ENCODE measurements at regions not wholly inside any gene's neighbourhood (a gene's known extent, or its start where the extent isn't known, plus 50 kb on each side); places are given as distances from the start of the nearest gene placed in this dataset.
A peak's percentile ranks its signal among the peaks of the same experiment; 100 is the strongest.

DNA sequence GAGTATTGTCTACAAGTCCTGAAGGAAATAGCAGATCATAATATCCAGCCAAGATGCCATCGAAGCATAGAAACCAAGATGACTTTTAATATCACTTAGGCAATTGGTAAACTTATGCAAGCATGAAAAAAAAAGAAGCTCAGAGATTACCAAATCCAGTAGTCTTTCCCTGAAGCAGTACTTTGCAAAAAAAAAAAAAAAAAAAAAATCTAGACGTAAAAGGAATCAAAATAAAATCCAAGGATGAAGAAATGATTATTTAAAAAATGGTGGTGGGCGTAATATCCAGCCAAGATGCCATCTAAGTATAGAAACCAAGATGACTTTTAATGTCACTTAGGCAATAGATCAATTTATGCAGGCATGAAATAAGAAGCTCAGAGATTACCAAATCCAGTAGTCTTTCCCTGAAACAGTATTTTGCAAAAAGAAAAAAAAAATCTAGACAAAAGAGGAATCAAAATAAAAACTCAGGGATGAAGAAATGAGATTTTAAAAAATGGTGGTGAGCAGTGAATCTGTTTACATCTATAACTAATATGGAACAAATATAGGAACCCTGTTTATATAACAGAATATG, 108.8 kb downstream of the GYPC start:
- ATAC-seq (replicated peaks in 6 of 8) = no peak
- in situ Hi-C loops (cut with MboI; ENCODE audit: low pct_unique_long_range_greater_than_20kb in 2 of 9, low sequenced_read_pairs in 9 of 9, unreplicated experiment in 9 of 9) = loop anchor here in 2 of 9 experiments (25.0 kb wide), 3 partner anchors 127 to 252 kb away; no protein-coding TSS in a partner anchor
- no peak overlapping the region for H3K27ac ChIP-seq
- peaks cover 9 to 34% of the 10 kb centered on the region in 2 donors for H3K4me1 ChIP-seq (replicated peaks in 1 of 2)
- WGBS, 10 experiments = 10 to 100% (median 81%) methylated on average over 2 to 3 of the region's 3 CpGs
- H3K4me3 ChIP-seq = no peak overlapping the region

DNA sequence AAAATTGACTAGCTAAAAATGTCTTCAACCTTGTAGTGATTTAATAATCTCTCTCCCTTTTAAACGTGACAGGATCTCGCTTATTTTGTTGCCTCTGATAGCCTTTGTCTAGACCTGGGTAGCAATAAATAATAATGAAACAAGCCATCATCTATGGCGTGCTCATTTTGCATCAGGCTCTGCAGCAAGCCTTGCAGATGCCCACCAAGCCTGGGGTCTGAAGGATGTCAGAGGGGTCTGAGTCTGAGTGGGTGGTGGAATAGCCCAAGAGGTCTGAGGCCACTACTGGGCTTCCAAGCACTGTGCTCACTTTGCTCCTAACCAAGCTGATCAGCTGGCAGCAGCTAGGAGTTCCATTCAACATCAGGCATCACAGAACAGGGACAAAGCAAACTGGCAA, 109.4 kb downstream of the GYPC start:
- Histone ChIP-seq H3K4me1 (replicated peaks in 1 of 2) (peaks cover 9 to 29% of the 10 kb centered on the region in 2 donors), H3K4me3 (no peak overlapping the region), H3K27ac (no peak overlapping the region)
- 0 to 70% (median 35%) methylated on average over 1 to 3 of the region's 3 CpGs; no CpG with 5 or more reads in 2 of the 10 experiments for WGBS, 10 experiments
- peak in 4 of 8 experiments; percentile 13 to 58 (median 34) for ATAC-seq (replicated peaks in 6 of 8)
- in situ Hi-C loops (cut with MboI; ENCODE audit: low pct_unique_long_range_greater_than_20kb in 2 of 9, low sequenced_read_pairs in 9 of 9, unreplicated experiment in 9 of 9) = loop anchor here in 2 of 9 experiments (25.0 kb wide), 3 partner anchors 128 to 253 kb away; no protein-coding TSS in a partner anchor

DNA sequence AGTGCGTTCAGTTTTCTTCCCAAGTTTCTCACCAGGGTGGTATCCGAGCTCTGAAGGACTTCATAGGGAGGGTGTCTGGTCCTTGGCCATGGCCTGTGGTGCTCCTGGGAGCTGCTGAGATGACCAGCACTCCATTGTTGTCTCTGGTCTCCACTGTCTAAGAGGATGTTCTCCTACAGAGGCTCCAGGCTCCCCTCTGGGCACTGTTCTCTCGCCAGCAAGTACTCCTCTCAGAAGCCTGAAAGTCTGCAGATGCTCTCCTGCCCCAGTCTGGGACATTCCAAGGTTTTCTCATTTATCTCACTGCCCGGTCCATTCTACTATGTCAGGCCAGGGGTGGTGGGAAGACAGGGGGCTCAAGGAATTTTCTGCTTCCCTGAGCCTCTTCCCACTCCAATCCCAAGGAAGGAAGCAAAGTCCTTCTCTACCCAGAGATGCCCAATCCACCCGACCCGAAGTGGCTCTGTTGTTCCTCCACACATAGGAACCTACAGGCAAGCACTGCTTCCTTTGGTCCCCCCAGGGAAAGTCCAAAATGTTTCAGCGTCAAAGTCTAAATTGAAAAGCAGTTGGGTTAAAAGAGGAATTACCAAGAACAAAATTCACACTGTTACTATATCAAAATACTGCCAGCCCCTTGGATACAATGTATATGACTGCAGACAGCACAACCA, 110.5 kb downstream of the GYPC start:
- Histone ChIP-seq H3K4me1 (replicated peaks in 1 of 2) (peaks cover under 1 to 19% of the 10 kb centered on the region in 2 donors), H3K27ac (no peak overlapping the region), H3K4me3 (no peak overlapping the region)
- ATAC-seq (replicated peaks in 6 of 8) = no peak
- WGBS, 10 experiments = 0 to 100% (median 83%) methylated on average over 1 to 5 of the region's 7 CpGs; no CpG with 5 or more reads in 1 of the 10 experiments
- in situ Hi-C loops (cut with MboI; ENCODE audit: low pct_unique_long_range_greater_than_20kb in 2 of 9, low sequenced_read_pairs in 9 of 9, unreplicated experiment in 9 of 9) = loop anchor here in 2 of 9 experiments (25.0 kb wide), 3 partner anchors 129 to 254 kb away; no protein-coding TSS in a partner anchor

DNA sequence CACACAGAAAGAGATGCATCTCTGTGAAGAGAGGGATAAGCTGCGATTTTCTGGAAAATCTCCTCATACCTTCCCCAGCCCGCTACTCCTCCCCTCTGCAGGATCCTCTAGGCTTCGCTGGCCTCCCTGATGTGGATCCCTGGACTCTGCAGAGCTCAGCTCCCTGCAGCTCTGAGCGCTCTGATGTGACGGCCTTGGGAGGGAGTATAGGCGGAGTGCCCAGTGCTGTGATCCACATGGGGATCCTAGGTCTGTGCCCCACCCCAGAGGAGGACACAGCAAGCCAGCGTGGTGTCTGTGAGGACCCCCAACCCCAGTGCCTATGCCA, 111.0 kb downstream of the GYPC start:
- in situ Hi-C loops (cut with MboI; ENCODE audit: low pct_unique_long_range_greater_than_20kb in 2 of 9, low sequenced_read_pairs in 9 of 9, unreplicated experiment in 9 of 9) = loop anchor here in 2 of 9 experiments (25.0 kb wide), 3 partner anchors 130 to 255 kb away; no protein-coding TSS in a partner anchor
- ATAC-seq (replicated peaks in 6 of 8) = no peak
- 0 to 100% (median 93%) methylated on average over 1 of the region's 7 CpGs; no CpG with 5 or more reads in 6 of the 10 experiments for WGBS, 10 experiments
- no peak overlapping the region for H3K4me3 ChIP-seq
- no peak overlapping the region for H3K27ac ChIP-seq
- H3K4me1 ChIP-seq (replicated peaks in 1 of 2) = peaks cover 0 to 14% of the 10 kb centered on the region in 2 donors

DNA sequence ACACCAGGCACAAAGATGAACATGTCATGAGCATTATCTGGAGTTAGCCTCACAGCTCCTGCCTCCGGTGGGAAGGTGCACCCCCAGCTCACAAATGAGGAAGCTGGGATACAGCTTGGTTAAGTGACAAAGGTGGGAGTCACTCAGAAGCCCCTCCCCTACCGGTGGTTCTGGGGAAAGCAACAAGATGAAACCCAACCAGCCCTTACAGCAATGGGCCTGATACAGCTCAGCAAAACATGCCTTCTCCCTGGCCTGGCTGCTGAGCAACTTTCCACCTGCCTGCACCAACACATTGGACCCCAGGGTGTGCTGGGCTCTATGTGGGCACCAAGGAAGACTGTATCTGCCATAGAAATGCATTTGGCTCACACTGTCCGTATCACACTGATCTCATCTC, 113.2 kb downstream of the GYPC start:
- peak in 1 of 8 experiments; percentile 36 for ATAC-seq (replicated peaks in 6 of 8)
- H3K27ac ChIP-seq = no peak overlapping the region
- in situ Hi-C loops (cut with MboI; ENCODE audit: low pct_unique_long_range_greater_than_20kb in 2 of 9, low sequenced_read_pairs in 9 of 9, unreplicated experiment in 9 of 9) = loop anchor here in 2 of 9 experiments (25.0 kb wide), 3 partner anchors 132 to 257 kb away; no protein-coding TSS in a partner anchor
- 0 to 100% (median 75%) methylated on average over 1 to 2 of the region's 3 CpGs; no CpG with 5 or more reads in 2 of the 10 experiments for WGBS, 10 experiments
- no peak overlapping the region for H3K4me3 ChIP-seq
- peaks cover 0 to 13% of the 10 kb centered on the region in 2 donors for H3K4me1 ChIP-seq (replicated peaks in 1 of 2)

DNA sequence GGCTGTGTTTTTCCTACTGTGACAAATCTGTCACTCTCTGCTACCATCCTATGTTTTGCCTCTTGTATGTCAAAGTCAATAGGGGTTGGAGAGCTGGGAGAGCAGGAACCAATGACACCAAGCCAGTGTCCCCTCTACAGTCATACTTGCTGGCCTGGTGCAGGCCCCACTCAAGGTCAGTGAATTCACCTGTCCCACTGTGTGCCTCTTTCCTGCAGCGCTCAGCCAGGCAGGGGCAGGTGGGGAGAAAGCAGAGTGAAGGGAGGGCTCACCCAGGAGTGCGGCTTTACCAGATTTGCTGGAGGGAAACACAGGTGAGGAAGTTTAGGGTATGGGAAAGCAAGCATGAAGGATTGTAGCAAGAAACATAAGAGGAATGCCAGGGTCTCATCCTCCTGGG, 114.5 kb downstream of the GYPC start:
- no peak for ATAC-seq (replicated peaks in 6 of 8)
- no peak overlapping the region for H3K27ac ChIP-seq
- no peak overlapping the region for H3K4me3 ChIP-seq
- in situ Hi-C loops (cut with MboI; ENCODE audit: low pct_unique_long_range_greater_than_20kb in 2 of 9, low sequenced_read_pairs in 9 of 9, unreplicated experiment in 9 of 9) = loop anchor here in 2 of 9 experiments (25.0 kb wide), 3 partner anchors 133 to 258 kb away; no protein-coding TSS in a partner anchor
- WGBS, 10 experiments = 100% methylated on average over 1 of the region's 2 CpGs; no CpG with 5 or more reads in 8 of the 10 experiments
- H3K4me1 ChIP-seq (replicated peaks in 1 of 2) = peaks cover 0 to 3% of the 10 kb centered on the region in 2 donors

DNA sequence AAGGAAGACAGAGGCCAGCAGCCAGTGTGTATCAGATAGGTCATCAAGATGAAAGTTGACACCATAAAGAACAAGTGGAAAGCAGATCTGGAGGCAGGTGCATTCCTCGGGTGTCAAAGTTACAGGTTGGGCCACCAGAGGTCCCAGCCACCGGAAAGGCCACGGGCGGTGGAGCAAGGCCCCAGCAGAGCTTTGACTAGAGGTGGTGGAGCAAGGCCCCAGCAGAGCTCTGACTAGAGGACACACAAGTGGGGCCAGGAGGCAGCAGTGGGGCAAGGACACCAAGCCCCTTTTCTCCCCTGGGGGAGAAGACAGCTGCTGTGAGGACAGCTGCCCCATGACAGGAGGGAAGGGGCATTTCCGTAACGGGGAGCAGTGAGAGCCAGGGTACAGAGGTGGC, 115.1 kb downstream of the GYPC start:
- ATAC-seq (replicated peaks in 6 of 8) = no peak
- 60 to 91% (median 80%) methylated on average over 1 to 6 of the region's 6 CpGs; no CpG with 5 or more reads in 6 of the 10 experiments for WGBS, 10 experiments
- in situ Hi-C loops (cut with MboI; ENCODE audit: low pct_unique_long_range_greater_than_20kb in 2 of 9, low sequenced_read_pairs in 9 of 9, unreplicated experiment in 9 of 9) = loop anchor here in 2 of 9 experiments (25.0 kb wide), 3 partner anchors 134 to 259 kb away; no protein-coding TSS in a partner anchor
- Histone ChIP-seq H3K4me3 (no peak overlapping the region), H3K27ac (no peak overlapping the region), H3K4me1 (replicated peaks in 1 of 2) (no peaks in the 10 kb centered on the region)

DNA sequence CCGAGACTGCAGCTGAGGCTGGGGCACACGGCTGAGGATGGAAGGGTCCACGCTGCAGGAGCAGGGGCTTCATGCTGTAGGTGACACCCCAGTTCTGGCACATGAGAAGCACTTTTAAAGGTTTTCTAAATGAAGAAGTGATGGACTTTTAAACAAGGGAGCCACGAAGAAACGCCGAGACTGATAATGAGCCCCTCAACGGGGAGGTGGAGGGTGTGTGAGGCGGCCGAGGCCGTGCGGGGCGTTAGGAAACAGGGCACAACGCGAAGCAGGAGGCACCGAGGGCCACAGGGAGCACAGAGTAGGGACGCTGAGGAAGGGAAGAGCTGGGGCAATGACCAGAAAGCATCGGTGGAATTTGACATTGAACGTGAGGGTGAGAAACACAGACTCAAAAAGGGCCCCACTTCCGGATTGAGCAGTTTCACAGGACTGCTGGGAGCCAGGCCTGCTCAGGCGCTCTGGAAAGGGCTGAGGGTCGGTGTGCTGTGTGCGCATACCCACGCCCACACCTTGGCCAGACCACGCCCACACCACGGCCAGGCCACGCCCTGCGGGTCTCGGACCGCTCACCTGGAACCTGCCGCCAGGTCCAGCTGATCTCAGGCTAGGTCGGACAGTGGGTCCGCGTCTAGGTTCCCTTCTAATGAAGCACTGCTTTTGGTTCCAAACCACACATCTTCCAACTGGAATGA, 115.7 kb downstream of the GYPC start:
- Histone ChIP-seq H3K27ac (no peak overlapping the region), H3K4me3 (no peak overlapping the region), H3K4me1 (replicated peaks in 1 of 2) (no peaks in the 10 kb centered on the region)
- no peak for ATAC-seq (replicated peaks in 6 of 8)
- in situ Hi-C loops (cut with MboI; ENCODE audit: low pct_unique_long_range_greater_than_20kb in 2 of 9, low sequenced_read_pairs in 9 of 9, unreplicated experiment in 9 of 9) = loop anchor here in 2 of 9 experiments (25.0 kb wide), 3 partner anchors 134 to 259 kb away; no protein-coding TSS in a partner anchor
- 60 to 93% (median 90%) methylated on average over 1 to 22 of the region's 33 CpGs; no CpG with 5 or more reads in 2 of the 10 experiments for WGBS, 10 experiments

DNA sequence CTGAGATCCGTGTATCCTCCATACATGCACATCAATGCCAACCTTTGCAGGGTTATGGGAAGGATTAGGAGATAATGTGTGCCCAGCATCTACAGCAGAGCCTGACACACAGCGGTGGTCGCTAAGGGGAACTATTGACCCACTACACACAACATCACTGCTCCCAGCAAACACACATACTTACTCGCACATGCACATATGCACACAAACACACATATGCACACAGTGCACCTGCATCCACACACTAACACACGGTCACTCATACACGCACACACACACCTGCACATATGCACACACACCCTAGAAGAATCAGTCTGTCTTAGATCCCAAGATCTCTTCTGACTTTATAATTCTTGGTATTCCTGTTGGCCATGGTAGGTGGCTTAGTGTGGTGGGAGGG, 118.3 kb downstream of the GYPC start:
- H3K27ac ChIP-seq = no peak overlapping the region
- peaks cover 0 to 7% of the 10 kb centered on the region in 2 donors for H3K4me1 ChIP-seq (replicated peaks in 1 of 2)
- 0 to 100% (median 87%) methylated on average over 1 to 5 of the region's 6 CpGs; no CpG with 5 or more reads in 4 of the 10 experiments for WGBS, 10 experiments
- ATAC-seq (replicated peaks in 6 of 8) = no peak
- H3K4me3 ChIP-seq = no peak overlapping the region
- in situ Hi-C loops (cut with MboI; ENCODE audit: low pct_unique_long_range_greater_than_20kb in 2 of 9, low sequenced_read_pairs in 9 of 9, unreplicated experiment in 9 of 9) = loop anchor here in 2 of 9 experiments (25.0 kb wide), 3 partner anchors 137 to 262 kb away; no protein-coding TSS in a partner anchor

DNA sequence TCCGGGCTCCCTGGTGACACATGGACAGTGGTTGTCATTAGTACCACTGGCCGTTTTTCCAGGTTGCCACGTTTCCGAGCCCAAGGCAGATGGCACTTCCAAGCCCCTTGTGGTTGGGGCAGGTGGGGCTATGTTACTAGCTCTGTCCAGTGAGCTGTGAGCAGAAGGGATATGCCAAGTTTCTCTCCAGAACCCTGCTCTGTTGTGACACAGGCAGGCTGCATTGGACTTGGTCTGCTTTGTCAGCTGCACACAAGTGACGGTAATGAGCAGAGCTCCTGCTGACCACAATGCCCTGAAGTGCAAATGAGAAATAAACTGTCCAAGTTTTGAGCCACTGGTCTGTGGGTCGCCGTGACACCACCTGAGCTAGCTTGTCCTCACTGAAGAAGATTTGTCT, 118.8 kb downstream of the GYPC start:
- in situ Hi-C loops (cut with MboI; ENCODE audit: low pct_unique_long_range_greater_than_20kb in 2 of 9, low sequenced_read_pairs in 9 of 9, unreplicated experiment in 9 of 9) = loop anchor here in 3 of 9 experiments (25.0 kb wide), 7 partner anchors 137 to 1012 kb away; no protein-coding TSS in a partner anchor
- Histone ChIP-seq H3K27ac (no peak overlapping the region), H3K4me3 (no peak overlapping the region), H3K4me1 (replicated peaks in 1 of 2) (peaks cover 0 to 7% of the 10 kb centered on the region in 2 donors)
- no peak for ATAC-seq (replicated peaks in 6 of 8)
- WGBS, 10 experiments = 34 to 100% (median 81%) methylated on average over 1 to 4 of the region's 7 CpGs; no CpG with 5 or more reads in 4 of the 10 experiments

DNA sequence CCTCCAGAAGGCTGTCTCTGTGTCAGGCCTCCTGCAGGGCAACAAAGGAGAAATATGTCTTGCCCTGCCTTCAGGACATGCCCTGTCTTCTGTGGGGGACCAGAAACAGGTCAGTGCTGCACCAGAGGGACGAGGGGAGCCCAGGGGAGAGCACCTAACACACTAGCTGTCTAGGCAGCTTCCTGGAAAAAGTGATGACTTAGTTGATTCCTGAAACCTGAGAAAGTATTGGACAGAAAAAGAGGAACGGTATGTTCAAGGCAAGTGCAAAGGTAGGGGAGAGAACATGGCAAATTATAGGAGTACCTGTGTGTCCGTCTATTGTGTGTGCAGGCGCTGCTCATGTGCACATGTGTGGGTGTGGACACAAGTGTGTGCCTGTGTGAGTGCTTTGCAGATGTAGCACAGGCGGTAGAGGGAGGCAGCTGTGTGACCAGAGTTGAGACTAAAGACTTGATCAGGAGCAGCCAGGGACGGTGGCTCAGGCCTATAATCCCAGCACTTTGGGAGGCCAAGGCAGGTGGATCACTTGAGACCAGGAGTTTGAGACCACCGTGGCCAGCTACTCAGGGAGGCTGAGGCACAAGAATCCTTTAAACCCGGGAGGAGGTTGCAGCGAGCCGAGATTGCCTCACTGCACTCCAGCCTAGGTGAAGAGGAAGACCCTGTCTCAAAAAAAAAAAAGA, 119.5 kb downstream of the GYPC start:
- in situ Hi-C loops (cut with MboI; ENCODE audit: low pct_unique_long_range_greater_than_20kb in 2 of 9, low sequenced_read_pairs in 9 of 9, unreplicated experiment in 9 of 9) = loop anchor here in 3 of 9 experiments (25.0 kb wide), 5 partner anchors 187 to 1013 kb away; no protein-coding TSS in a partner anchor
- 53 to 95% (median 84%) methylated on average over 3 to 9 of the region's 10 CpGs for WGBS, 10 experiments

DNA sequence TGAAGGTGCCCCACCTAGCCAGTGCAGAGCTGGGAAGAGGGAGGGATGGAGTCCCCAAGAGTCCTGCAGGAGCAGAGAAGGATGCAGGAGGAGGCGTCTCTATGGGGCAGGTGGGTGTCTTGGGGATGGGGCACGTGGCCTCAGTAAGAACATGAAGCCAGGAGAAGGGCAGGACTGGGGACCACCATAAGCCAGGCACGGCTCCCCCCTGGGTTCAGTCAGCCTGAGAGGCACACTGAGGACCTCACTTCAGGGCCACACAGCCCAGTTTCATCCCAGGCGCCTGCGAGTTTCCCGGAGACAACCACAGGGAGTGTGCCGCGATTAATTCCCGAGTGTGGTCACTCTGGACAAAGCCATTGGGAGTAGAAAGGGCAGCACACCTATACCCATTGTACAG, 120.3 kb downstream of the GYPC start:
- Histone ChIP-seq H3K4me1 (replicated peaks in 1 of 2) (peaks cover 0 to 7% of the 10 kb centered on the region in 2 donors), H3K27ac (no peak overlapping the region), H3K4me3 (peak overlapping the region; percentile 32 to 61 (median 47))
- 25 to 100% (median 51%) methylated on average over 1 to 3 of the region's 9 CpGs; no CpG with 5 or more reads in 7 of the 10 experiments for WGBS, 10 experiments
- peak in 7 of 8 experiments; percentile 3 to 23 (median 15) for ATAC-seq (replicated peaks in 6 of 8)
- in situ Hi-C loops (cut with MboI; ENCODE audit: low pct_unique_long_range_greater_than_20kb in 2 of 9, low sequenced_read_pairs in 9 of 9, unreplicated experiment in 9 of 9) = loop anchor here in 3 of 9 experiments (25.0 kb wide), 5 partner anchors 186 to 1014 kb away; no protein-coding TSS in a partner anchor

More for the DNA sequence above, 119.5 kb downstream of the GYPC start:
- Histone ChIP-seq H3K4me3 (no peak overlapping the region), H3K4me1 (replicated peaks in 1 of 2) (peaks cover 0 to 7% of the 10 kb centered on the region in 2 donors), H3K27ac (no peak overlapping the region)
- no peak for ATAC-seq (replicated peaks in 6 of 8)
